ENCODE measurements at regions not wholly inside any gene's neighbourhood (a gene's known extent, or its start where the extent isn't known, plus 50 kb on each side); places are given as distances from the start of the nearest gene placed in this dataset.

DNA sequence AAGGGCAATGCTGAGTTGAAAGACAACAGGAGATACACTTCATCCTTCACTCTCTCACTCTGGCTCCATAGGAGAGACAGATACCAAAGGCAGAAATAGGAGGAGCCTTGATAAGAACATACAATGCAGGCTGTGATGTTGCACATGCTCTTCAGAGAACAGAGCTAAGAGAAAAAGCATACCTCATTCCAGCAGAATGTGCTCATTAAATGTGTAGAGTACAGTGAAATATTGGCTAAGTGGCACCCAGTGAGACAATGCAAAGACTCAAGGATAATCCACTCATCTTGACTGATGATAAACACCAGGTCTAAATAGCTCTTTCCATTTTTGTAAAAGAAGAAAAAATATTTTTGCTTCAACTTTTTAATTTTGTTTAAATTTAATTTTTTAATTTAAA is 139.7 kb downstream of the OR2K2 start:
- peaks cover 0 to 3% (median 0%) of the 10 kb centered on the region in 5 donors for H3K9me3 Mint-ChIP-seq
- Histone ChIP-seq H3K4me3 (ENCODE audit: low read length) (no peak overlapping the region), H3K27me3 (ENCODE audit: insufficient read depth, low read length, poor library complexity, severe bottlenecking) (no peaks in the 10 kb centered on the region), H3K9me3 (ENCODE audit: low read length) (no peaks in the 10 kb centered on the region), H3K4me1 (ENCODE audit: insufficient read depth, low read length) (no peaks in the 10 kb centered on the region), H3K27ac (ENCODE audit: low read depth, low read length) (no peak overlapping the region), H3K36me3 (ENCODE audit: insufficient read depth, low read length) (no peaks in the 10 kb centered on the region)
- no peak for DNase-seq
- CTCF ChIA-PET = no interaction called here
- H3K36me3 Mint-ChIP-seq = no peaks in the 10 kb centered on the region
- no peaks in the 10 kb centered on the region for H3K4me1 Mint-ChIP-seq
- H3K27me3 Mint-ChIP-seq = no peaks in the 10 kb centered on the region
- POLR2A ChIA-PET = no interaction called here
- H3K27ac Mint-ChIP-seq = no peak overlapping the region
- no peak overlapping the region for H3K4me3 Mint-ChIP-seq

DNA sequence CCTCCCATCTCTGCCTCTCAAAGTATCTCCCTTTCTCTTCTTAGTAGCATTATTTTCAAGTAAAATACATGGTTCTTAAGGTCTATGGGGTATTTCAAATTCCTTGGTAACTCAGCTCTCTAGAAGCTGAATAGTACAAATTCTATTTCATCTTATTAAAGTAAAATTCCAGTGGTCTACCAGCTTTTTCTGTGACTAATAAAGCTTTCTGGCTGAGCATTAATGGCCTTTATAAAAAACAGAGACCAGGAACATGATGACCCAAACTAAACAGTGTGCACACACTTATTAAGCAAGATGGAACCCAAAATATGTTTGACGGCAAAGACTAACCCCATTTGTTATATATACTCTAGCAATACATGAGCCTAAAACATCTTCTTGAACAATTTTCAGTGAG is 142.6 kb downstream of the OR2K2 start:
- ChIA-PET POLR2A (no interaction called here), CTCF (no interaction called here)
- Mint-ChIP-seq H3K4me3 (no peak overlapping the region), H3K27ac (no peak overlapping the region), H3K9me3 (peaks cover 0 to 8% (median 4%) of the 10 kb centered on the region in 5 donors), H3K4me1 (no peaks in the 10 kb centered on the region), H3K36me3 (no peaks in the 10 kb centered on the region), H3K27me3 (no peaks in the 10 kb centered on the region)
- Histone ChIP-seq H3K27ac (ENCODE audit: low read depth, low read length) (no peak overlapping the region), H3K4me3 (ENCODE audit: low read length) (no peak overlapping the region), H3K36me3 (ENCODE audit: insufficient read depth, low read length) (no peaks in the 10 kb centered on the region), H3K9me3 (ENCODE audit: low read length) (no peaks in the 10 kb centered on the region), H3K27me3 (ENCODE audit: insufficient read depth, low read length, poor library complexity, severe bottlenecking) (no peaks in the 10 kb centered on the region), H3K4me1 (ENCODE audit: insufficient read depth, low read length) (no peaks in the 10 kb centered on the region)
- DNase-seq = no peak

DNA sequence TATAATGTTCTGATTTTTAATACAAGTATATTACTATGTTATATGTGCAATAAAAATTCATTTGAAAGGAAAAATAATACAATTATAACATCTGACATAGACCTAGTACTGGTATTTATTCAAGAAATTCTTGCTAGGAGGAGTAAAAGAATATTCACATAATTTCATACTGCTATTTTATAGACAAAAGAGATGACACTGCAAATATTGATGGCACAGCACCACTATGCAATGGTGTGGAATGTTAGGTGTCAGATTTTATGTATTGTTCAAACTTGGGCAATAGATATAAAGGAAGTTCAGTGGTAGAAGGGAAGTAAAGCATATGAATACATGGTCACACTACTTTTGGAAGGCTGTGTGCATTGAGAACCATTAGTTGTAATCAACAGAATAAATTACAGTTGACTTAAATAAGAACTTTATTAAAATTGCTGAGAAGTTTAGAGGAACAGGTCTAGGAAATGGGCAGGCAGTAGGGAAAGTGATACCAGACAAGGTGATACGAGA is 143.9 kb downstream of the OR2K2 start:
- no peaks in the 10 kb centered on the region for H3K4me1 ChIP-seq (ENCODE audit: insufficient read depth, low read length)
- H3K27ac ChIP-seq (ENCODE audit: low read depth, low read length) = no peak overlapping the region
- Mint-ChIP-seq H3K4me1 (no peaks in the 10 kb centered on the region), H3K27me3 (no peaks in the 10 kb centered on the region), H3K27ac (no peak overlapping the region), H3K4me3 (no peak overlapping the region), H3K9me3 (peaks cover 0 to 8% (median 4%) of the 10 kb centered on the region in 5 donors), H3K36me3 (no peaks in the 10 kb centered on the region)
- H3K9me3 ChIP-seq (ENCODE audit: low read length) = no peaks in the 10 kb centered on the region
- no peak overlapping the region for H3K4me3 ChIP-seq (ENCODE audit: low read length)
- ChIA-PET POLR2A (no interaction called here), CTCF (no interaction called here)
- DNase-seq = no peak
- no peaks in the 10 kb centered on the region for H3K27me3 ChIP-seq (ENCODE audit: insufficient read depth, low read length, poor library complexity, severe bottlenecking)
- H3K36me3 ChIP-seq (ENCODE audit: insufficient read depth, low read length) = no peaks in the 10 kb centered on the region

GRCh38 chr9:111180811-111181210 is 142.5 kb upstream of the LPAR1 start:
- Mint-ChIP-seq H3K4me3 (no peak overlapping the region), H3K9me3 (peaks cover 1 to 4% (median 4%) of the 10 kb centered on the region in 5 donors), H3K27ac (no peak overlapping the region), H3K36me3 (no peaks in the 10 kb centered on the region), H3K4me1 (no peaks in the 10 kb centered on the region), H3K27me3 (no peaks in the 10 kb centered on the region)
- Histone ChIP-seq H3K36me3 (ENCODE audit: insufficient read depth, low read length) (no peaks in the 10 kb centered on the region), H3K4me1 (ENCODE audit: insufficient read depth, low read length) (no peaks in the 10 kb centered on the region), H3K27ac (ENCODE audit: low read depth, low read length) (no peak overlapping the region), H3K9me3 (ENCODE audit: low read length) (no peaks in the 10 kb centered on the region), H3K27me3 (ENCODE audit: insufficient read depth, low read length, poor library complexity, severe bottlenecking) (no peaks in the 10 kb centered on the region), H3K4me3 (ENCODE audit: low read length) (no peak overlapping the region)
- POLR2A ChIA-PET = no interaction called here
- no peak for DNase-seq
- CTCF ChIA-PET = no interaction called here

DNA sequence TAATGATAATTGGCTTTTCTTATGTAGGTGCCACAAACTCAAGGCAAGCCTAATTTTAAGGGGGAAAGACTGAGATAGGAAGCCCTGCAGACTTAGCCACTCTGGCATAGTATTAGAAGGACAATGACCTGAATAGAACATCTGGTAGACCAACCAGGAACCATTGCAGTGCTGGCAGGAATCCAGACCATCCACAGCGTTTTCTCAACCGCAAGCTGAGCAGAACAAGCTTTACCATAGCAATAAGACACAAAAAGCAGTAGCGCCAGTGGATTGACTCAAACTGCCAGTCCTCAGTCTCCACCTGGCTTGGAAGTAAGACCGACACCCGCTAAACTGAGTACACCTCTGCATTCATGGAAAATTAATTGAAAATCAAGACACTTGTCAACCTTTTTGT is 141.3 kb upstream of the LPAR1 start:
- Histone ChIP-seq H3K27ac (ENCODE audit: low read depth, low read length) (no peak overlapping the region), H3K4me1 (ENCODE audit: insufficient read depth, low read length) (no peaks in the 10 kb centered on the region), H3K36me3 (ENCODE audit: insufficient read depth, low read length) (no peaks in the 10 kb centered on the region), H3K4me3 (ENCODE audit: low read length) (no peak overlapping the region), H3K27me3 (ENCODE audit: insufficient read depth, low read length, poor library complexity, severe bottlenecking) (no peaks in the 10 kb centered on the region), H3K9me3 (ENCODE audit: low read length) (no peaks in the 10 kb centered on the region)
- ChIA-PET POLR2A (no interaction called here), CTCF (no interaction called here)
- Mint-ChIP-seq H3K4me3 (no peak overlapping the region), H3K27me3 (no peaks in the 10 kb centered on the region), H3K36me3 (no peaks in the 10 kb centered on the region), H3K27ac (no peak overlapping the region), H3K9me3 (peaks cover 1 to 4% (median 4%) of the 10 kb centered on the region in 5 donors), H3K4me1 (no peaks in the 10 kb centered on the region)
- no peak for DNase-seq

- Histone ChIP-seq H3K27me3 (ENCODE audit: insufficient read depth, low read length, poor library complexity, severe bottlenecking) (no peaks in the 10 kb centered on the region), H3K4me1 (ENCODE audit: insufficient read depth, low read length) (no peaks in the 10 kb centered on the region), H3K36me3 (ENCODE audit: insufficient read depth, low read length) (no peaks in the 10 kb centered on the region), H3K27ac (ENCODE audit: low read depth, low read length) (no peak overlapping the region), H3K9me3 (ENCODE audit: low read length) (no peaks in the 10 kb centered on the region), H3K4me3 (ENCODE audit: low read length) (no peak overlapping the region)
- no peak for DNase-seq
- H3K36me3 Mint-ChIP-seq = no peaks in the 10 kb centered on the region
- H3K27ac Mint-ChIP-seq = no peak overlapping the region
- H3K4me1 Mint-ChIP-seq = no peaks in the 10 kb centered on the region
- CTCF ChIA-PET = no interaction called here
- no peak overlapping the region for H3K4me3 Mint-ChIP-seq
- H3K9me3 Mint-ChIP-seq = peaks cover 0 to 5% (median 1%) of the 10 kb centered on the region in 5 donors
- POLR2A ChIA-PET = no interaction called here
- H3K27me3 Mint-ChIP-seq = no peaks in the 10 kb centered on the region
Observed at GRCh38 chr9:111178331-111179055, 140.2 kb upstream of the LPAR1 start.

- no peak overlapping the region for H3K27ac Mint-ChIP-seq
- H3K36me3 Mint-ChIP-seq = no peaks in the 10 kb centered on the region
- Histone ChIP-seq H3K4me3 (ENCODE audit: low read length) (no peak overlapping the region), H3K27me3 (ENCODE audit: insufficient read depth, low read length, poor library complexity, severe bottlenecking) (no peaks in the 10 kb centered on the region), H3K27ac (ENCODE audit: low read depth, low read length) (no peak overlapping the region), H3K4me1 (ENCODE audit: insufficient read depth, low read length) (no peaks in the 10 kb centered on the region), H3K36me3 (ENCODE audit: insufficient read depth, low read length) (no peaks in the 10 kb centered on the region), H3K9me3 (ENCODE audit: low read length) (no peaks in the 10 kb centered on the region)
- no peaks in the 10 kb centered on the region for H3K4me1 Mint-ChIP-seq
- POLR2A ChIA-PET = no interaction called here
- H3K27me3 Mint-ChIP-seq = no peaks in the 10 kb centered on the region
- no peak overlapping the region for H3K4me3 Mint-ChIP-seq
- CTCF ChIA-PET = no interaction called here
- peaks cover 0 to 10% (median 0%) of the 10 kb centered on the region in 5 donors for H3K9me3 Mint-ChIP-seq
- no peak for DNase-seq
Observed at GRCh38 chr9:111176511-111176910, 138.2 kb upstream of the LPAR1 start.

DNA sequence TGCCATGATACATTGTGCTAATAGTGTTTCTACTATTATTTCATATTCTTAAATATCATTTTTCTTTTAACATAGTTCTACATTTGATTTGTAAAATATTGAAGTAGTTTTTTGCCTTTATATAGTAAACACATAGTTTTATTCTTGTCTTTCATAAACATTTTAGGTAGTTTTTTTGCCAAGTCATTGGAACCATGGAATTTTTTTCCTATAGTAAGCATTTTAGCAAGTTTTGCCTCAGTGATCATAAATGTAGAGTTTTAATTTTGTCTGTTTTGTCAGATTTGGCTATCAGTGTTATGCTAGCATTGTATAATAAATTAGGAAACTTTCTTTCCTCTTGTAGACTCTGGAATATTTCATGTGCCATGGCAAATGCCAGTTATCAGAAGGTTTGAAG is 137.1 kb upstream of the LPAR1 start:
- ChIA-PET POLR2A (no interaction called here), CTCF (no interaction called here)
- H3K9me3 ChIP-seq (ENCODE audit: low read length) = no peaks in the 10 kb centered on the region
- no peak overlapping the region for H3K4me3 Mint-ChIP-seq
- H3K27ac ChIP-seq (ENCODE audit: low read depth, low read length) = no peak overlapping the region
- H3K4me1 Mint-ChIP-seq = no peaks in the 10 kb centered on the region
- no peaks in the 10 kb centered on the region for H3K4me1 ChIP-seq (ENCODE audit: insufficient read depth, low read length)
- H3K36me3 Mint-ChIP-seq = no peaks in the 10 kb centered on the region
- no peak overlapping the region for H3K4me3 ChIP-seq (ENCODE audit: low read length)
- no peaks in the 10 kb centered on the region for H3K27me3 Mint-ChIP-seq
- H3K27ac Mint-ChIP-seq = no peak overlapping the region
- peaks cover 0 to 10% (median 1%) of the 10 kb centered on the region in 5 donors for H3K9me3 Mint-ChIP-seq
- DNase-seq = no peak
- no peaks in the 10 kb centered on the region for H3K36me3 ChIP-seq (ENCODE audit: insufficient read depth, low read length)
- H3K27me3 ChIP-seq (ENCODE audit: insufficient read depth, low read length, poor library complexity, severe bottlenecking) = no peaks in the 10 kb centered on the region
